HG03135 (cell line): ENCODE measurements at regions not wholly inside any gene's neighbourhood (a gene's known extent, or its start where the extent isn't known, plus 50 kb on each side); places are given as distances from the start of the nearest gene placed in this dataset.
"Not testable (repeated sequence)": the region's sequence is repeated elsewhere in the genome, so short reads cannot be mapped to it uniquely, and the experiment has no call there.

Experiments
- ATAC-seq: cut with Tn5 transposase; IDR thresholded peaks from one replicate; pipeline ENCODE4 v1.9.1; 2021; ENCODE audit warnings: mild to moderate bottlenecking, moderate library complexity; ENCODE audit not compliant: unreplicated experiment

- no peak for ATAC-seq
These were observed 704.8 kb upstream of the RGS18 start for GRCh38 chr1:191453487-191453886.

- ATAC-seq = no peak
These were observed 700.4 kb upstream of the RGS18 start for GRCh38 chr1:191457889-191458288.

GRCh38 chr1:191460234-191460633 lies 698.0 kb upstream of the RGS18 start:
- ATAC-seq = no peak

GRCh38 chr1:191483988-191484387 lies 674.3 kb upstream of the RGS18 start:
- ATAC-seq = no peak

- ATAC-seq = no peak
These were observed 668.0 kb upstream of the RGS18 start for GRCh38 chr1:191490303-191490702.

GRCh38 chr1:191495040-191495439 lies 663.2 kb upstream of the RGS18 start:
- ATAC-seq = no peak

GRCh38 chr1:191498318-191498717 lies 659.9 kb upstream of the RGS18 start:
- no peak for ATAC-seq

- ATAC-seq = no peak
These were observed 659.4 kb upstream of the RGS18 start for GRCh38 chr1:191498825-191499224.

GRCh38 chr1:191504999-191505398 lies 653.3 kb upstream of the RGS18 start:
- no peak for ATAC-seq

GRCh38 chr1:191508239-191508638 lies 650.0 kb upstream of the RGS18 start:
- ATAC-seq = peak; percentile 63

GRCh38 chr1:191511480-191511879 lies 646.8 kb upstream of the RGS18 start:
- ATAC-seq = not testable (repeated sequence)

GRCh38 chr1:191517826-191518225 lies 640.4 kb upstream of the RGS18 start:
- ATAC-seq = no peak

- ATAC-seq = no peak
These were observed 638.7 kb upstream of the RGS18 start for GRCh38 chr1:191519519-191519918.

- no peak for ATAC-seq
These were observed 637.9 kb upstream of the RGS18 start for GRCh38 chr1:191520345-191520744.

GRCh38 chr1:191525944-191526343 lies 632.3 kb upstream of the RGS18 start:
- not testable (repeated sequence) for ATAC-seq

- ATAC-seq = no peak
These were observed 630.0 kb upstream of the RGS18 start for GRCh38 chr1:191528275-191528674.

- no peak for ATAC-seq
These were observed 627.3 kb upstream of the RGS18 start for GRCh38 chr1:191530928-191531327.

GRCh38 chr1:191533254-191533653 lies 625.0 kb upstream of the RGS18 start:
- no peak for ATAC-seq

- ATAC-seq = no peak
These were observed 621.4 kb upstream of the RGS18 start for GRCh38 chr1:191536791-191537429.

- no peak for ATAC-seq
These were observed 616.5 kb upstream of the RGS18 start for GRCh38 chr1:191541758-191542157.

GRCh38 chr1:191542444-191542843 lies 615.8 kb upstream of the RGS18 start:
- ATAC-seq = no peak

- ATAC-seq = no peak
These were observed 611.5 kb upstream of the RGS18 start for GRCh38 chr1:191546803-191547202.

GRCh38 chr1:191551019-191551418 lies 607.2 kb upstream of the RGS18 start:
- no peak for ATAC-seq
